ENCODE measurements at regions not wholly inside any gene's neighbourhood (a gene's known extent, or its start where the extent isn't known, plus 50 kb on each side); places are given as distances from the start of the nearest gene placed in this dataset.

- H3K4me1 ChIP-seq = no peaks in the 10 kb centered on the region
- no peaks in the 10 kb centered on the region for H3K36me3 ChIP-seq
- TF ChIP-seq POLR2A (IDR thresholded peaks at IDR 0.05) (no peak), CTCF (IDR thresholded peaks at IDR 0.05) (no peak), POLR2AphosphoS5 (IDR thresholded peaks at IDR 0.05) (no peak), EP300 (IDR thresholded peaks at IDR 0.05) (no peak)
- no peak for DNase-seq
- H3K9me3 ChIP-seq = no peaks in the 10 kb centered on the region
- no peak overlapping the region for H3K27ac ChIP-seq
- H3K4me3 ChIP-seq = no peak overlapping the region
- 61 to 75% methylated on average over 4 of the region's 4 CpGs for WGBS, 2 donors
- no peaks in the 10 kb centered on the region for H3K27me3 ChIP-seq
- intact Hi-C loops (cut with DNase I) = no loop called here
Observed at GRCh38 chr12:60847281-60847680, 1251.5 kb downstream of the SLC16A7 start.

- intact Hi-C loops (cut with DNase I) = no loop called here
- no peak for TF ChIP-seq POLR2A (IDR thresholded peaks at IDR 0.05)
- no peak for TF ChIP-seq EP300 (IDR thresholded peaks at IDR 0.05)
- TF ChIP-seq CTCF (IDR thresholded peaks at IDR 0.05) = no peak
- no peak for TF ChIP-seq POLR2AphosphoS5 (IDR thresholded peaks at IDR 0.05)
- DNase-seq = no peak
- Histone ChIP-seq H3K36me3 (no peaks in the 10 kb centered on the region), H3K4me1 (no peaks in the 10 kb centered on the region), H3K27ac (no peak overlapping the region), H3K27me3 (no peaks in the 10 kb centered on the region), H3K9me3 (no peaks in the 10 kb centered on the region), H3K4me3 (no peak overlapping the region)
- 52 to 78% methylated on average over 3 of the region's 3 CpGs for WGBS, 2 donors
Observed at GRCh38 chr12:60849723-60850122, 1253.9 kb downstream of the SLC16A7 start.

DNA sequence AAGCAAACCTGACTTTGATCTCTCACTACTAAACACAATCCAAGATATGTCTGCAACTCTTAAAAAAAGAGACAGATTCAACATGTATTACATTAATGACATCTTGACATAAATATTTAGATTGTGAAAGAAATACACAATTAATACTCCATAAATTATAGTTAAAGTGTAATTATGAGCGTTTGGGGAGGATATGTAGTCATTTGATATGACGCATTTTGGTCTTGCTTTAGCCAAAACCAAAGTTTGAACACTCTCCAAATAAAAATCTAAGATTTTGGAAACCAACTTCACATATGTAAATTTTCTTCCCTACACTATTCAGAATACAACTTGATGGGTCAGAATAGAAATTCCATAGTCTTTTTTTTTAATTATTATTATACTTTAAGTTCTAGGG is 1257.6 kb downstream of the SLC16A7 start:
- H3K27me3 ChIP-seq = no peaks in the 10 kb centered on the region
- 63 to 68% methylated on average over 2 of the region's 2 CpGs for WGBS, 2 donors
- H3K4me3 ChIP-seq = no peak overlapping the region
- no peak overlapping the region for H3K27ac ChIP-seq
- intact Hi-C loops (cut with DNase I) = no loop called here
- no peak for DNase-seq
- no peaks in the 10 kb centered on the region for H3K4me1 ChIP-seq
- no peaks in the 10 kb centered on the region for H3K9me3 ChIP-seq
- H3K36me3 ChIP-seq = no peaks in the 10 kb centered on the region
- TF ChIP-seq POLR2AphosphoS5 (IDR thresholded peaks at IDR 0.05) (no peak), POLR2A (IDR thresholded peaks at IDR 0.05) (no peak), CTCF (IDR thresholded peaks at IDR 0.05) (no peak), EP300 (IDR thresholded peaks at IDR 0.05) (no peak)

DNA sequence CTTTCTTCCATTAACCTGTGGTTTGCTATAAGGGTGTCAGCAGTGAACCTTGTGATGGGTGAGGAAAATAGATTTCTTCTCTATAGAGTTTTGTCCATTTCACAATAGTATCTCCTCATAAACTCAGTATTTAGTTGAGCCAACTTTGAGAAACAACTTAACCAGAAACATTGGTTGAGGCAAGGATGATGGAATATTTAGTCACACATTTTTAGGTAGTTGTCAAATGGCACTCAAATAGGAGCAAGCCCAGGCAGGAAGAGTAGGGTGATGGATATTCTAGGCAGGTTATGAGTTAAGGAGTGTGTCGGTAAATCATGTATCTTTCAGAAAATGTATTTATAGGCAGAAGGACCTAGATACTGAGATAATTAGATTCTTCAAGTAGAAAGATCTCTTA is 1267.6 kb downstream of the SLC16A7 start:
- WGBS, 2 donors = 95 to 96% methylated on average over 1 of the region's 1 CpG
- intact Hi-C loops (cut with DNase I) = no loop called here

More for the DNA sequence above, 1267.6 kb downstream of the SLC16A7 start:
- no peaks in the 10 kb centered on the region for H3K36me3 ChIP-seq
- no peaks in the 10 kb centered on the region for H3K4me1 ChIP-seq
- no peaks in the 10 kb centered on the region for H3K9me3 ChIP-seq
- no peaks in the 10 kb centered on the region for H3K27me3 ChIP-seq
- H3K27ac ChIP-seq = no peak overlapping the region
- no peak for DNase-seq
- H3K4me3 ChIP-seq = no peak overlapping the region
- no peak for TF ChIP-seq POLR2A (IDR thresholded peaks at IDR 0.05)
- no peak for TF ChIP-seq CTCF (IDR thresholded peaks at IDR 0.05)
- TF ChIP-seq POLR2AphosphoS5 (IDR thresholded peaks at IDR 0.05) = no peak
- TF ChIP-seq EP300 (IDR thresholded peaks at IDR 0.05) = no peak

All from sigmoid colon (tissue), 6 donors.